SKM-1 treated with dmso at 0.1 percent for 144 hours (cell line): ENCODE measurements at regions not wholly inside any gene's neighbourhood (a gene's known extent, or its start where the extent isn't known, plus 50 kb on each side); places are given as distances from the start of the nearest gene placed in this dataset.

Experiments
- DNase-seq: peaks from one replicate; lab custom pipeline; 2025; ENCODE audit not compliant: unreplicated experiment; lab: John Stamatoyannopoulos, UW

DNA sequence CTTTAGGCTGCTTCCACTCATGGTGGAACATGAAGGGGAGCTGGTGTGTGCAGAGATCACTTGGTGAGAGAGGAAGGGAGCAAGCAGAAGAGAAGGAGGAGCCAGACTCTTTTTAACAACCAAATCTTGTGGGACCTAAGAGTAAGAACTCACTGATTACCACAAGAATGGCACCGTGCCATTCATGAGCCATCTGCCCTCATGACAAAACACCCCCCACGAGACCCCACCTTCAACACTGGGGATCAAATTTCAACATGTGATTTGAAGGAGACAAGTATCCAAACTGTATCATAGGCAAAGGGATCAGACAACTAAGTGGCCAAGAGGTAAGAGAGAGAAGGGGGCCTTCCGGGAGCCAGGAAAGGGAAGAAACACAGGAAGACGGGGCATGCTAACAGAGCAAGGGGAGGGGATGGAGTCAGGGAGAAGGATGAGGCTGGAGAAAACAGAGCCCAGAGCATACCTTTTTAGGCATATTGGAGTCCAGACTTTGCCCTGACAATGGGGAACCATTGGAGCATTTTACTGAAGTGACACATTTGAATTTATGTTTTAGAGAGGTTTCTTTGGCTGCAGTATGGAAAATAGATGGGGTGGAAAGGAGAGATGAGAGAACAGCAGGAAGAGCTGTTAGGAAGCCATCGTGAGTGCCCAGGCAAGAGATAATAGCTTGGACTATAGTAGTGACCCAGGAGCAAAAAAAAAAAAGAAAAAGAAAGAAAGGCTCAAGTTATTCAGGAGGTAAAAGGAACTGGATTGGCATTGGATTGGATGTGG, 204.4 kb upstream of the NUDT4 start:
- no peak for DNase-seq

DNA sequence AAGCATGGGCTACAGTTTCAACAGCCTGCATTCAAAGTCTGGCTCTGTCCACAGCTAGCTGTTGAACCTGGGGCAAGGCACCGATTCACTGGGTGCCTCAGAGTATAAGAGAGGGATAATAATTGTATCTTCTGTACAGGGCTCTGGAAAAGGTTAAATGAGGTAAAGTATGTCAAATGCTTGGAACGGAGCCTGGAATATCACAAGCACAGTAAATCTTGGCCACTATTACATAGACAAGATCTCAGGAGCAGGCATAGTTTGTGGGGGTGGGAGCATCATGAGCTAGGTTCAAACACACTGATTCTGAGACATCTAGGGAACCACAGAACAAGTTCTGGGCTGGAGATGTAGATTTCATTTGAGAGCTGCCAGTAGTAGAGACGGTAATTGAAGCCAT, 203.7 kb upstream of the NUDT4 start:
- DNase-seq: no peak

- no peak for DNase-seq
Measured at GRCh38 chr12:93174473-93174872, 203.3 kb upstream of the NUDT4 start.

DNA sequence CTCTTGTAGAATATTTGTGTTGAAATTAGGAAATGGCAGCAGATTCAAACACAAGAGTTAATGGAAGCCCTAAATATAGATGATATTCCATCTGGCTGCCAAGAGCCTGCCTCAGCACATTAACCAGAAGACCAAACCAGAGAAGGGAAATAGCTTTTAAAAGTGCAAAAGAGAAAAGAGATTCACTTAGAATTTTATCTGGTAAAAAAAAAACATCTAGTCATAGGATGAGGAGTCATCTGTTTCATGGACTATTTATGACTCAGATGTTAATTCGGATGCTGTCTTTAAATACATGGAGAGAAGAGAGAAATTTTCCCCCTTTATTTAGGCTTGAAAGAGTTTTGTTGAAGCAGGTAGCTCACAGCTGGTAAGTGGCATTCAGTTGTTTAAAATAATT, 201.6 kb upstream of the NUDT4 start:
- DNase-seq: no peak

GRCh38 chr12:93176610-93177126, 201.1 kb upstream of the NUDT4 start:
- DNase-seq: no peak

GRCh38 chr12:93177208-93178153, 200.2 kb upstream of the NUDT4 start:
- no peak for DNase-seq

DNA sequence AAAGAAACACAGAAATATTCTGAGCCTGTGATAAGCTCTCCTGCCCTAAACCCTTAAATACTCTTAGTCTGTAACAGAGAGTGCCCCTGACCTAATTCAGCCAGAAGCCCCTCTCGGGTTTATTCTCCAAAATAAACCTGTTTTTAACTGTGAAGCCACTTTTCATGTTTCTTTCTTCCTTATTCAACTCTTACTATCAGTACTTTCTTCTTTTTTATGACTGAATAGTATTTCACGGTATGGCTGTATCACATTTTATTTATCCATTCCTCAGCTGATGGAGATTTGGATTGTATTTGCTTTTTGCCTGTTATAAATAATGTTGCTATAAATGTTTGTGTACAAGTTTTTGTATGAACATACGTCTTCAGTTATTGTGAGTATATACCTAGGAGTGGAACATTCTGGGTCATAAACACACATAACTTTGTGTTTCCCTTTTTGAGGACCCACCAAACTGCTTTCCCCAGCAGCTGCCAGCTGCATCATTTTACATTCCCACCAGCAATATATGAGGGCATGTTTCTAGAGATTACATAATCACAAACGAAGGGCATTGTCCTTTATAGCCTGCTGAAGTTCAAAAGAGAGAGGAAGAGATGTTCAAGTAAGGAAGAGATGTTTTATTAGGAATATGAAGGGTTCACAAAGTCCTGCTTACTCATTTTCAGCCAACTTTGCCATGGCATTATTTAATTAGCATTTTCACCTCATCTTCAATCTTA, 199.4 kb upstream of the NUDT4 start:
- no peak for DNase-seq

- DNase-seq: no peak
Measured at GRCh38 chr12:93179792-93180191, 197.9 kb upstream of the NUDT4 start.

DNA sequence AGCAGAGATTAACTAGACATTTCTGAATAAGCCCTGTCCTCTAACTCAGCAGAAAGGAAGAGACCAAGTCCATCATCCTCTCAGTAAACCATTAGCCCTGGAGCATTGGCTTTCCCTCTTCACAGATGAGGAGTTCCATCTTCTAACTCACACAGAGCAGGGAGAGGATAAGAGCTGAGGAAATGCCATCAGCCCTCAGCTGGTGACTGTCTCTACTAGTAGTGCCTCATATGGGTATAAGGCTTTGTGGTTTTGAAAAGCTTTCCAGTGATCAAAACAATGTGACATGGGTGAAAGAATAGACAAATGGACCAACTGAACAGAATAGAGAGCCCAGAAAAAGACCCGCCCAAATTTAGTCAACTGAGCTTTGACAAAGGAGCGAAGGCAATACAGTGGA, 197.2 kb upstream of the NUDT4 start:
- no peak for DNase-seq

DNA sequence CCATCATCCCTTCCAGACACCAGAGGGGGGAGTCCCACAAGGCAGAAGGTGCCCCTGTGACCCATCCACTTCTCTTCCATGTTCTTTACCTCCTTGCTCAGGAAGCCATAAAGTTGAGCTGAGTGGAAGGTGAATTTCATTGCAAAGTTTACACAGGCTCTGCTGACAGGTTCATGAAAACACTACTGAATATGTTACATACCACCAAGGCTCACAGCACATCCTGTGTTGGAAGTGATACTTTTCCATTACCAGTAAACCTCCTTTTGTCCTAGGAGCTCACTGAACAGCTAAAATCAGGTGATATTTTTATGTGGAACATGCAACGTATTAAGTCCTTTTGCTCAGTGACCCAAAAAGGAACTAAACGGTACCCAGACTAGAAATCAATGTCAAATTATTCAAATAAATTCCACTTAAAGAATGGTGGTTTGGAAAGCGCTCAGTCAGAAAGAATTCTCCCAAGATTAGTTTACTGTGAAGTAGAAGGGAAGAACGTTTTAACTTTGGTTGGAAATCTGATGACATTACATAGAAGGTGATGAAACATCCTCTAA, 196.2 kb upstream of the NUDT4 start:
- DNase-seq: no peak

DNA sequence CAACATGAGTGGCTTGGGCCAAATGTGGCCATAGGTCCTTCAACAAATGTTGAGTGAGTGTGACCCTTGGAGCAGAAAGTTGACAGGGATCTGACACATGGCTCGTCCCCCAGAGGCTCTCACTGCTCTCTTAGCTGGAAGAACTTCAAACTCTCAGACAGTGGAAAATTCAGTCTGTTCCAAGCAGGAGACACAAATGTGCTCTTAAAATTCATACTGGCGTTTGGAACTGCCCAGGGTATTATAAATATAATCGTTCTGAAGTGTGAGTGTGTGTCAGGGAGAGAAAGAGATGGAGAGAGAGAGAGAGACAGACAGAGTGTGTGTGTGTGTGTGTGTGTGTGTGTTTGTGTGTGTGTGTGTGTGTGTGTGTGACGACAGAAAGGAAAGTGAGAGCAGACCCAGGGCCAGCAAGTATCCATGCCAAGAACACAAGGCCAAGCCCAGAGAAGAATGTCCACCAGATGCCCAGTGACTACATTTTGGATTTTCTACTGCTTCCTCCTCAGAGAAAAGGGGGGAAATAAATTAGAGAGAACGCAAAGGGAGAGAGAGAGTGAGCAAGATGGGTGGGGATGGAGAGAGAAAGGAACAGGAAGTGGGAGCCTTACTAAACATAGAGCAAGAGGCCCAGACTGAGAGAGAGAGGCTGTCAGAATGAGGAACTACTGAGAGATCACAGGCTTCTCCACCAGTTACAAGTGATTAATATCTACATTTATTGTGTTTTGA, 193.6 kb upstream of the NUDT4 start:
- peak; percentile 87 for DNase-seq

GRCh38 chr12:93184672-93185368, 192.9 kb upstream of the NUDT4 start:
- no peak for DNase-seq

GRCh38 chr12:93185369-93185741, 192.4 kb upstream of the NUDT4 start:
- no peak for DNase-seq

GRCh38 chr12:93186131-93186530, 191.6 kb upstream of the NUDT4 start:
- DNase-seq: peak; percentile 11

GRCh38 chr12:93186621-93187020, 191.1 kb upstream of the NUDT4 start:
- DNase-seq: no peak

- DNase-seq: no peak
Measured at GRCh38 chr12:93191423-93191822, 186.3 kb upstream of the NUDT4 start.

DNA sequence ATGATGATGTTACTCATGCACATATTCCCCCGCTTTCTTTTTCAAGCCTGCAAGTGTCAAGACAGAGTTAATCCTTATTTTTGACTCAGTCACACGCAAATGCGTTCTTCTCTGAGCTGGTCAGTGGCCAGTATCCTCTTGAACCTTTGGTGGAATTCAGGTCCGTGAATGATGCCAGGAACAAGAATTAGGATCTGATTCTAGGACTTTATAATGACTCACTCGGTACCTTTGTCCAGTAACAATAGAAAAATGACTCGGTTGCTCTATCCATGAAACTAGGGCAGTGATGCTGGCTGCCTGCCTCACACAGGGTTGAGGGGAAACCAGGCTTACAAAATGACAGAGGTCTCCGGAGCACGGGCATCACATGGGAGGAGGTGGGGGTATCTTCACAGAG, 185.8 kb upstream of the NUDT4 start:
- no peak for DNase-seq

- DNase-seq: no peak
Measured at GRCh38 chr12:93192878-93193277, 184.8 kb upstream of the NUDT4 start.

DNA sequence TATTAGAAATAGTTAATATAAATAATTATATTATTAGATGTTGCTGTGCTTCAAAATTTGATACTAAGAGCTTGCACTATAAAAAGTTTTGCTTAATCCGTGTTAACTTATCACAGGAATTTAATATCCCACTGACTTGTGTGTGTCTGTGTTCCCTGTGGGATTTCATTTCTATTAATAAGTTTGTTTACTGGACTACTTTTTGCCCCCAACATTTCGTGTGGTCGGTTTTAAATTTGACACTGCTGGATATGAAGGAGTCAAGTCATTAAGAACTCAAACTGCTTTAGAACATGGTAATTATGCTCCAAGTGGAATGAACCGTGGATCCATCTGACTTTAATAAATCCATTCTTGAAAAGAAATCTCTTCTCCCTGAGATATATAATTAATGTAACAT, 182.2 kb upstream of the NUDT4 start:
- DNase-seq: no peak
